Panc1 (cell line): ENCODE measurements at regions not wholly inside any gene's neighbourhood (a gene's known extent, or its start where the extent isn't known, plus 50 kb on each side); places are given as distances from the start of the nearest gene placed in this dataset.

Experiments used
- ATAC-seq: fragments of 200-7000 bp; cut with Tn5 transposase; 2 replicates; pipeline ENCODE4 v1.9.1; 2020; ENCODE audit warnings: mild to moderate bottlenecking, moderate library complexity
- BruUV-seq: library from RNA; stranded (reverse); fragments of 400-500 nt; replicated peaks from 2 replicates; lab custom pipeline; 2021; lab: Mats Ljungman, UMichigan
- CTCF ChIA-PET: fragments of 300-600 bp; sonication (Branson Sonifier 250); formaldehyde crosslinking; loops from one replicate; lab custom pipeline; 2022; ENCODE audit warnings: antibody characterized with exemption; lab: Charles Lee
- POLR2A ChIA-PET: fragments of 300-600 bp; sonication (Branson Sonifier 250); formaldehyde crosslinking; loops from one replicate; lab custom pipeline; 2022; ENCODE audit warnings: antibody characterized with exemption; lab: Charles Lee
- DNase-seq: peaks from one replicate; pipeline ENCODE4 v3.0.0-alpha.2; 2010; ENCODE audit warnings: low read depth, low spot score
- H3K27ac ChIP-seq: 2 replicates; pipeline ENCODE4 v1.5.1; 2011; ENCODE audit warnings: mild to moderate bottlenecking, low read length, inconsistent platforms
- H3K27me3 ChIP-seq: fragments of 200-500 bp; sonication (Bioruptor generic); 2 replicates; pipeline ENCODE4 v1.6.0; 2014; ENCODE audit warnings: low read length, inconsistent platforms; ENCODE audit not compliant: control insufficient read depth, insufficient read depth
- H3K36me3 ChIP-seq: fragments of 200-500 bp; sonication (Bioruptor generic); 2 replicates; pipeline ENCODE4 v1.5.1; 2014; ENCODE audit warnings: inconsistent platforms, mild to moderate bottlenecking, low read length, moderate library complexity; ENCODE audit not compliant: control insufficient read depth, insufficient read depth
- H3K4me1 ChIP-seq: 2 replicates; pipeline ENCODE4 v1.5.1; 2011; ENCODE audit warnings: inconsistent platforms, mild to moderate bottlenecking, low read length, moderate library complexity; ENCODE audit not compliant: control insufficient read depth, insufficient read depth
- H3K4me3 ChIP-seq, 2 experiments: 2 replicates each; pipeline ENCODE4 v1.5.1; 2011 to 2012; ENCODE audit warnings: low read depth in 2 of 2, low read length in 2 of 2, mild to moderate bottlenecking in 2 of 2, inconsistent platforms in 1 of 2, moderate library complexity in 1 of 2
- H3K9me3 ChIP-seq: fragments of 200-500 bp; sonication (Bioruptor generic); 2 replicates; pipeline ENCODE4 v1.5.1; 2014; ENCODE audit warnings: low read depth, mild to moderate bottlenecking, inconsistent platforms, low read length, moderate library complexity; ENCODE audit not compliant: control insufficient read depth, insufficient read depth
- POLR2AphosphoS5 ChIP-seq: IDR thresholded peaks from 2 replicates; pipeline ENCODE4 v1.6.1; 2012; ENCODE audit warnings: mild to moderate bottlenecking, low read depth, low read length, moderate library complexity
- SIN3A ChIP-seq: IDR thresholded peaks from 2 replicates; pipeline ENCODE4 v1.6.1; 2012; ENCODE audit warnings: low read depth, mild to moderate bottlenecking, low read length, moderate library complexity, borderline replicate concordance; ENCODE audit not compliant: insufficient read depth
- TCF7L2 ChIP-seq: IDR thresholded peaks from 2 replicates; pipeline ENCODE4 v1.6.1; 2011; ENCODE audit warnings: mild to moderate bottlenecking, low read depth, low read length, inconsistent platforms
- in situ Hi-C: cut with HindIII; loops from 2 replicates; pipeline ENCODE4 v1.10.0; 2016; ENCODE audit warnings: low sequenced_read_pairs, low pct_unique_long_range_greater_than_20kb
- intact Hi-C: fragments of 100-400 bp; cut with micrococcal nuclease; formaldehyde crosslinking; loops from one replicate; pipeline ENCODE4 v1.10.0; 2022; ENCODE audit not compliant: unreplicated experiment
- TF ChIP-seq, protein P1 (sequence below), 2 experiments: IDR thresholded peaks; 2 replicates each; pipeline ENCODE4 v1.6.1; 2011 to 2012; ENCODE audit warnings: low read depth in 2 of 2, control low read depth in 1 of 2, low read length in 1 of 2, mild to moderate bottlenecking in 1 of 2, moderate library complexity in 1 of 2; ENCODE audit not compliant: insufficient read depth in 1 of 2
- TF ChIP-seq, protein P2 (sequence below): fragments of 450-650 bp; IDR thresholded peaks from 2 replicates; pipeline ENCODE4 v1.5.1; 2017; ENCODE audit warnings: mild to moderate bottlenecking

DNA sequence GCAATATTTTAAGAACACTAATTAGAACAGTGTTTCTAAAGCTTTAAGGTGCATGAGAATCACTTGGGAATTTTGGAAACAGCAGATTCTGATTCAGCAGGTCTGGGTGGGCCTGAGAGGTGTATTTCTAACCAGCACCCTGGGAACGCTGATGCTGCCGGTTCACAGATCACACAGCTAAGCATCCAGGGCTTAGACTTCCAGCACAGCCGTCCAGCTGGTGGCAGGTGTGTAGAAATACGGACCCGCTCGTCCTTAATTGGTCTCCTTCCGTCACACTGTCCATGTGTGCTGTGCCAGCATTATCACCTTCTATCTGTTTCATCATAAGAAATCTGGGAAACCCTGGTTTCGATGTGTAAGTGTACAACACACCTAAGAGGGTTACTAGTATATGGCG is 1029.0 kb downstream of the EFNB2 start:
- H3K27ac ChIP-seq = no peak overlapping the region
- no peaks in the 10 kb centered on the region for H3K36me3 ChIP-seq
- POLR2A ChIA-PET = no interaction called here
- no peaks in the 10 kb centered on the region for H3K27me3 ChIP-seq
- no TSS peak for BruUV-seq
- intact Hi-C loops (no loop called here), in situ Hi-C loops (no loop called here)
- no peaks in the 10 kb centered on the region for H3K4me1 ChIP-seq
- no peak overlapping the region for H3K4me3 ChIP-seq
- TF ChIP-seq, protein P1, sequence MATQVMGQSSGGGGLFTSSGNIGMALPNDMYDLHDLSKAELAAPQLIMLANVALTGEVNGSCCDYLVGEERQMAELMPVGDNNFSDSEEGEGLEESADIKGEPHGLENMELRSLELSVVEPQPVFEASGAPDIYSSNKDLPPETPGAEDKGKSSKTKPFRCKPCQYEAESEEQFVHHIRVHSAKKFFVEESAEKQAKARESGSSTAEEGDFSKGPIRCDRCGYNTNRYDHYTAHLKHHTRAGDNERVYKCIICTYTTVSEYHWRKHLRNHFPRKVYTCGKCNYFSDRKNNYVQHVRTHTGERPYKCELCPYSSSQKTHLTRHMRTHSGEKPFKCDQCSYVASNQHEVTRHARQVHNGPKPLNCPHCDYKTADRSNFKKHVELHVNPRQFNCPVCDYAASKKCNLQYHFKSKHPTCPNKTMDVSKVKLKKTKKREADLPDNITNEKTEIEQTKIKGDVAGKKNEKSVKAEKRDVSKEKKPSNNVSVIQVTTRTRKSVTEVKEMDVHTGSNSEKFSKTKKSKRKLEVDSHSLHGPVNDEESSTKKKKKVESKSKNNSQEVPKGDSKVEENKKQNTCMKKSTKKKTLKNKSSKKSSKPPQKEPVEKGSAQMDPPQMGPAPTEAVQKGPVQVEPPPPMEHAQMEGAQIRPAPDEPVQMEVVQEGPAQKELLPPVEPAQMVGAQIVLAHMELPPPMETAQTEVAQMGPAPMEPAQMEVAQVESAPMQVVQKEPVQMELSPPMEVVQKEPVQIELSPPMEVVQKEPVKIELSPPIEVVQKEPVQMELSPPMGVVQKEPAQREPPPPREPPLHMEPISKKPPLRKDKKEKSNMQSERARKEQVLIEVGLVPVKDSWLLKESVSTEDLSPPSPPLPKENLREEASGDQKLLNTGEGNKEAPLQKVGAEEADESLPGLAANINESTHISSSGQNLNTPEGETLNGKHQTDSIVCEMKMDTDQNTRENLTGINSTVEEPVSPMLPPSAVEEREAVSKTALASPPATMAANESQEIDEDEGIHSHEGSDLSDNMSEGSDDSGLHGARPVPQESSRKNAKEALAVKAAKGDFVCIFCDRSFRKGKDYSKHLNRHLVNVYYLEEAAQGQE (IDR thresholded peaks at IDR 0.05; ENCODE audit: insufficient read depth in 1 of 2, low read depth in 2 of 2, low read length in 1 of 2) = no peak
- TF ChIP-seq TCF7L2 (no peak), SIN3A (no peak), POLR2AphosphoS5 (no peak)
- TF ChIP-seq, protein P2, sequence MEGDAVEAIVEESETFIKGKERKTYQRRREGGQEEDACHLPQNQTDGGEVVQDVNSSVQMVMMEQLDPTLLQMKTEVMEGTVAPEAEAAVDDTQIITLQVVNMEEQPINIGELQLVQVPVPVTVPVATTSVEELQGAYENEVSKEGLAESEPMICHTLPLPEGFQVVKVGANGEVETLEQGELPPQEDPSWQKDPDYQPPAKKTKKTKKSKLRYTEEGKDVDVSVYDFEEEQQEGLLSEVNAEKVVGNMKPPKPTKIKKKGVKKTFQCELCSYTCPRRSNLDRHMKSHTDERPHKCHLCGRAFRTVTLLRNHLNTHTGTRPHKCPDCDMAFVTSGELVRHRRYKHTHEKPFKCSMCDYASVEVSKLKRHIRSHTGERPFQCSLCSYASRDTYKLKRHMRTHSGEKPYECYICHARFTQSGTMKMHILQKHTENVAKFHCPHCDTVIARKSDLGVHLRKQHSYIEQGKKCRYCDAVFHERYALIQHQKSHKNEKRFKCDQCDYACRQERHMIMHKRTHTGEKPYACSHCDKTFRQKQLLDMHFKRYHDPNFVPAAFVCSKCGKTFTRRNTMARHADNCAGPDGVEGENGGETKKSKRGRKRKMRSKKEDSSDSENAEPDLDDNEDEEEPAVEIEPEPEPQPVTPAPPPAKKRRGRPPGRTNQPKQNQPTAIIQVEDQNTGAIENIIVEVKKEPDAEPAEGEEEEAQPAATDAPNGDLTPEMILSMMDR = no peak
- ATAC-seq = no peak
- no peaks in the 10 kb centered on the region for H3K9me3 ChIP-seq
- CTCF ChIA-PET = no interaction called here
- DNase-seq = no peak

DNA sequence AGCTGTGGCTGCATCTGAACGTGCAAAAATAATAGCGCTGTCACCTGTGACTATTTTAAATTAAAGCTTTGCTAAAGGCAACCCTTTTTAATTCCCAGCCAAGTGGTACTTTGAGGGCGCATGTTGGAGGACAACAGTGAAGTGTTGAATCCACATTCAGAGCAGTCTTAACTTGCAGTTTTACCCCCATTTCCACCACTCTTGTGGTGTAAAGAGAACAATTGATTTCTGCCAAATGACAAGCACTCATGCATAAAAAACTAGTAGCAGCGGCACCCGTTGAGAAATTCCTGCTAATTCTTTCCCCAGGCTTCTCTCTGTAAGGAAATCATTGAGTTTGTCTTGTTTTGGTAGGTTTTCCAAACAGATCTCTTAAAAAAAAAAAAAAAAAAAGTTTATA is 1033.3 kb downstream of the EFNB2 start:
- Histone ChIP-seq H3K27me3 (no peaks in the 10 kb centered on the region), H3K4me1 (no peaks in the 10 kb centered on the region), H3K36me3 (no peaks in the 10 kb centered on the region), H3K4me3 (no peak overlapping the region), H3K27ac (no peak overlapping the region), H3K9me3 (no peaks in the 10 kb centered on the region)
- POLR2A ChIA-PET = no interaction called here
- TF ChIP-seq, protein P1 (IDR thresholded peaks at IDR 0.05; ENCODE audit: insufficient read depth in 1 of 2, low read depth in 2 of 2, low read length in 1 of 2) = no peak
- TF ChIP-seq POLR2AphosphoS5 (no peak), TCF7L2 (no peak), SIN3A (no peak)
- TF ChIP-seq, protein P2 = no peak
- CTCF ChIA-PET = no interaction called here
- DNase-seq (no peak), ATAC-seq (no peak)
- intact Hi-C loops = no loop called here
- BruUV-seq = no TSS peak
- in situ Hi-C loops = no loop called here
